ENCODE measurements at regions not wholly inside any gene's neighbourhood (a gene's known extent, or its start where the extent isn't known, plus 50 kb on each side); places are given as distances from the start of the nearest gene placed in this dataset.

DNA sequence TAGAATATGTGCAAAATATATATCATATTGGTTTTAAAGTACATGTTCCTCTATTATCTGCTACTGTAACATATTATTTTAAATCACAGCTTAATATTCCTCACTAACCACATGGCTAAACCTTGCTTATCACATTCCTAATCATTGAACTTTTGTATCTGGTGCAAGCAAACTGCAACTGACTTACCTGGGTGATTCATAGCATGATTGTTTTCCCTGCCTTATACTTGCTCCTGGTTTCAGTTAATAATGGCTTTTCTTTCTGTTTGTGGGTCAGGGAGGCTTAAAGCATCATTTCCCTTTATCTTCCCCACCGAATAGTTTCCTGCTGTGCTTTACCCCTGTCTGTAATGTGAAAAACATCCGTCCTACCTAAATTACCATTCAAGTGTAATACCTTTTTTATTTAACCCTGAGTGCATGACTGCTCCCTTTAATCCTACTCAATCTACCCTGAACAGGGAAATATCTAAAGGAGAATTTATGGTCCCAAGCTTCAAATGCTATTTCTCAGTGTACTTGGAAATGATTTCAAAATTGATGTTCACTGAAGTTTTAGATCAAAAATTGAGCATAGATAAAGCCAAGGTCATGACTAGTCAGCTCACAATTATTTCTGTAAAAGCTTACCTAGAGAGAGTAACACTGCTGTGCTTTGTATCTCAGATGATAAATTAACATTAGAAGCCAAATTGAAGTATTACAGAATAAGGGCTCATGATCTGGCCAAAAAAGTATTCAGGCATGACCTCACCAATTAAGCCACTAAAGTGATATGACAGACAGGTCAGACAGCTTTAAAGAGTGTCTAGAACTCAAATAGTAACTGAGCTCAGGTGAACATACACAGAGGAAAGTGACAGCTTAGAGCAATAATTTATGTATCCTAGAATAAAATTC lies 507.1 kb downstream of the BRINP3 start:
- no peak for DNase-seq
- no peak for TF ChIP-seq EZH2 (IDR thresholded peaks at IDR 0.05; ENCODE audit: borderline replicate concordance, low read depth, low read length, severe bottlenecking)
- TF ChIP-seq, protein P1, sequence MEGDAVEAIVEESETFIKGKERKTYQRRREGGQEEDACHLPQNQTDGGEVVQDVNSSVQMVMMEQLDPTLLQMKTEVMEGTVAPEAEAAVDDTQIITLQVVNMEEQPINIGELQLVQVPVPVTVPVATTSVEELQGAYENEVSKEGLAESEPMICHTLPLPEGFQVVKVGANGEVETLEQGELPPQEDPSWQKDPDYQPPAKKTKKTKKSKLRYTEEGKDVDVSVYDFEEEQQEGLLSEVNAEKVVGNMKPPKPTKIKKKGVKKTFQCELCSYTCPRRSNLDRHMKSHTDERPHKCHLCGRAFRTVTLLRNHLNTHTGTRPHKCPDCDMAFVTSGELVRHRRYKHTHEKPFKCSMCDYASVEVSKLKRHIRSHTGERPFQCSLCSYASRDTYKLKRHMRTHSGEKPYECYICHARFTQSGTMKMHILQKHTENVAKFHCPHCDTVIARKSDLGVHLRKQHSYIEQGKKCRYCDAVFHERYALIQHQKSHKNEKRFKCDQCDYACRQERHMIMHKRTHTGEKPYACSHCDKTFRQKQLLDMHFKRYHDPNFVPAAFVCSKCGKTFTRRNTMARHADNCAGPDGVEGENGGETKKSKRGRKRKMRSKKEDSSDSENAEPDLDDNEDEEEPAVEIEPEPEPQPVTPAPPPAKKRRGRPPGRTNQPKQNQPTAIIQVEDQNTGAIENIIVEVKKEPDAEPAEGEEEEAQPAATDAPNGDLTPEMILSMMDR (IDR thresholded peaks at IDR 0.05; ENCODE audit: borderline replicate concordance, extremely low read depth, low read length, poor library complexity, severe bottlenecking) = no peak

DNA sequence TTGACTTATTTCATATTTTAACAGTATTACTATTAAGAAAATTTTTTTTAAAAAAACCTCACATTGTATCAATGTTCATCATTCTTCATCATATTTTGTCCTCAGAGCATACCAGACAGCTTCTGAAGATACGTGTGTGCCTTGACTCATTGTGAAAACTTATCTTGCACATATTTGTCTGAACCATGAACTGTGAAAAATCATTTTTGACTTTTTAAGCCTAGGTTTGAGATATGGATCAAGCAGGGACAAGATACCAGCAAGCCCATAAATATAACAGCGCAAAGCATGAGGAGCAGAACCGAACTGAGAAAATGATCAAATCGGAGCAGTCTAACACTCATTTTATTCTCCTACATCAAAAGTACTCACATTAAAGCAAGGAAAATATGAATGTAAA lies 506.0 kb downstream of the BRINP3 start:
- no peak for TF ChIP-seq EZH2 (IDR thresholded peaks at IDR 0.05; ENCODE audit: borderline replicate concordance, low read depth, low read length, severe bottlenecking)
- TF ChIP-seq, protein P1 (IDR thresholded peaks at IDR 0.05; ENCODE audit: borderline replicate concordance, extremely low read depth, low read length, poor library complexity, severe bottlenecking) = no peak
- Histone ChIP-seq H3K36me3 (ENCODE audit: insufficient read depth, low read length) (no peaks in the 10 kb centered on the region), H3K27me3 (ENCODE audit: insufficient read depth, low read length, poor library complexity) (no peaks in the 10 kb centered on the region), H3K4me2 (ENCODE audit: insufficient read depth, low read length) (no peak overlapping the region), H3K9ac (ENCODE audit: low read depth, low read length) (no peak overlapping the region), H4K20me1 (ENCODE audit: insufficient read depth, low read length) (no peaks in the 10 kb centered on the region), H2AFZ (ENCODE audit: low read depth, low read length) (no peak overlapping the region), H3K4me3 (ENCODE audit: low read depth in 1 of 2, low read length in 2 of 2) (no peak overlapping the region), H3K4me1 (ENCODE audit: insufficient read depth, low read length) (no peaks in the 10 kb centered on the region), H3K27ac (ENCODE audit: low read length) (no peak overlapping the region), H3K79me2 (ENCODE audit: insufficient read depth, low read length) (no peaks in the 10 kb centered on the region), H3K9me3 (ENCODE audit: insufficient read depth, low read length, severe bottlenecking) (no peaks in the 10 kb centered on the region)
- DNase-seq (no peak), ATAC-seq (ENCODE audit: insufficient read depth, low read depth) (no peak)

More for the DNA sequence above, 507.1 kb downstream of the BRINP3 start:
- Histone ChIP-seq H3K27me3 (ENCODE audit: insufficient read depth, low read length, poor library complexity) (no peaks in the 10 kb centered on the region), H3K79me2 (ENCODE audit: insufficient read depth, low read length) (no peaks in the 10 kb centered on the region), H3K27ac (ENCODE audit: low read length) (no peak overlapping the region), H3K9me3 (ENCODE audit: insufficient read depth, low read length, severe bottlenecking) (no peaks in the 10 kb centered on the region), H3K4me1 (ENCODE audit: insufficient read depth, low read length) (no peaks in the 10 kb centered on the region), H3K4me3 (ENCODE audit: low read depth in 1 of 2, low read length in 2 of 2) (no peak overlapping the region), H3K9ac (ENCODE audit: low read depth, low read length) (no peak overlapping the region), H2AFZ (ENCODE audit: low read depth, low read length) (no peak overlapping the region), H4K20me1 (ENCODE audit: insufficient read depth, low read length) (no peaks in the 10 kb centered on the region), H3K4me2 (ENCODE audit: insufficient read depth, low read length) (no peak overlapping the region), H3K36me3 (ENCODE audit: insufficient read depth, low read length) (no peaks in the 10 kb centered on the region)
- ATAC-seq (ENCODE audit: insufficient read depth, low read depth) = no peak

GRCh38 chr1:189977184-189977583 lies 500.5 kb downstream of the BRINP3 start:
- no peak overlapping the region for H3K4me2 ChIP-seq (ENCODE audit: insufficient read depth, low read length)
- H3K79me2 ChIP-seq (ENCODE audit: insufficient read depth, low read length) = no peaks in the 10 kb centered on the region
- no peak overlapping the region for H2AFZ ChIP-seq (ENCODE audit: low read depth, low read length)
- ATAC-seq (ENCODE audit: insufficient read depth, low read depth) = no peak
- no peaks in the 10 kb centered on the region for H3K36me3 ChIP-seq (ENCODE audit: insufficient read depth, low read length)
- no peaks in the 10 kb centered on the region for H3K4me1 ChIP-seq (ENCODE audit: insufficient read depth, low read length)
- no peak for DNase-seq
- H3K9ac ChIP-seq (ENCODE audit: low read depth, low read length) = no peak overlapping the region
- H4K20me1 ChIP-seq (ENCODE audit: insufficient read depth, low read length) = no peaks in the 10 kb centered on the region
- H3K27ac ChIP-seq (ENCODE audit: low read length) = no peak overlapping the region
- H3K9me3 ChIP-seq (ENCODE audit: insufficient read depth, low read length, severe bottlenecking) = no peaks in the 10 kb centered on the region
- no peak for TF ChIP-seq EZH2 (IDR thresholded peaks at IDR 0.05; ENCODE audit: borderline replicate concordance, low read depth, low read length, severe bottlenecking)
- TF ChIP-seq, protein P1 (IDR thresholded peaks at IDR 0.05; ENCODE audit: borderline replicate concordance, extremely low read depth, low read length, poor library complexity, severe bottlenecking) = no peak
- no peaks in the 10 kb centered on the region for H3K27me3 ChIP-seq (ENCODE audit: insufficient read depth, low read length, poor library complexity)
- H3K4me3 ChIP-seq (ENCODE audit: low read depth in 1 of 2, low read length in 2 of 2) = no peak overlapping the region
